NCI-H2029 (cell line): ENCODE measurements at regions not wholly inside any gene's neighbourhood (a gene's known extent, or its start where the extent isn't known, plus 50 kb on each side); places are given as distances from the start of the nearest gene placed in this dataset.
"Not testable (repeated sequence)": the region's sequence is repeated elsewhere in the genome, so short reads cannot be mapped to it uniquely, and the experiment has no call there.

Source experiments
- DNase-seq: peaks from one replicate; lab custom pipeline; 2025; lab: John Stamatoyannopoulos, UW

DNA sequence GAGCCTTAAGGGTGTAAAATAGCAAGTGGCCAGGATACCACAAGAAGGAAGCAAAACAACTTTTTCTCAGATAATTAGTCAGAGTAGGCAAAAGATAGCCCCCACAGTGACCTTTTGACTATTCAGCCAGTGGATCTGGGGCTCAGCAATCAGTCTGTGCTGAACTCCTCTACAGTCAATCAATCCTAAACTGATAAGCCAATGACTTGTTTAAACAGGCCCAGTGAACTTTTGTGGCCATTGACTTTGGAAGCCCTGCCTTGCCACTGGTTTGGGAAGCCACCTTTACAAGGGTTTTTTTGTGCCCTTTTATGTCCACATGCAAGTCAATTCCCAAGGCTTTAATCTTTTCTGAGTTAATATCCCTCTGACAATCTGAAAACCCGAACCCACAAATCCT lies 1565.0 kb upstream of the WWC1 start:
- no peak for DNase-seq

DNA sequence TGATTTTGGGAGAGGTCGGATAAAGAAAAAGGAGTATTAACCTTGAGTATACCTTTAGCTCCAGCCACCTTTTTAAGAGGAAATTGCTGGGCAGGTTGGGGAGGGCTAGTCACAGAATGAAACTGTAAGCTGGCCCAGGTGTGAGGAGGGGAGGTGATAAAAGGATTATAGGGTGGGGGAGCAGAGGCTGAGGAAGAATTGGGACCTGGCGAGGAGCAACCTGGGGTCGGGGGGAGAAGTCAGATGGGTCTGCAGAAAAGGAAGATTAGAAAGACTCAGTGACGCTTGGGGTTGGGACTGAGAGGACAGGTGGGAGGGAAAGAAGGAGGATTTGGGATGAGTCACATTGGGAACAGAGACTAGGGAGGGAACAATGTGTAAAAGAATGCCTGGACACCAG lies 1548.5 kb upstream of the WWC1 start:
- not testable (repeated sequence) for DNase-seq

DNA sequence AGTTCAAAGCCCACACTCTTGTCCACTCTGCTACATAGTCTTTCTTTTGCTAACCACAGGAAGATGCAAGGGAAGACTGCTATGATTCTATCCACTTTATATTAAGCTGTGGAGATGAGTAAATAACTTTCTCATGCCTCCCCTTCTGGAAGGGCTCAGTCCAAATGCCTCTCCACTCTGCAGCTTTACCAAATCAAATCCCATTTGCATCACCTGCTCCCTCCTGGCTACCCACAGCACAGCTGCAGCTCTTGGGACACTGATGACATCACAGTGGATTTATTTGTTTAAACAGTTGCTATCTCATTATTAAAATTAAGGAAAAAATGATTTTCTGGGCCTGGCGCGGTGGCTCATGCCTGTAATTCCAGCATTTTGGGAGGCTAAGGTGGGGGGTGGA lies 1544.9 kb upstream of the WWC1 start:
- no peak for DNase-seq

DNA sequence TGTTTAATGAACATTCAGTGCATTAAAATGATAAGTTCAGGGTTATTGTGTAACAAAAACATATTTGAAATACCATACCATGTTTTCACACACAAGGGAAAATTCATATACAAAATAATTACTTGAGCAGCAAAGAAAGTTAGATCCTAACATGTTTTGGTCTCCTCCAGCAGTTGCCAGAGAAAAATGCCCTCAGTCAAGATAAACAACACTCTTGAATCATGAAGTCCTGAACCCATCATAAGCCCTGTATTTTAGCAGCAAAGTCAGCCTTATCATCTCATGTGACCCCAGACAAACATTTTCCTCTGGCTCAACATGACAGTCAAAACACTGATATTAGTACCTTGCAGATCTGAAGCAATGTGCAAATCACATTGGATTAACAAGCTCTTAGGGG lies 1541.1 kb upstream of the WWC1 start:
- no peak for DNase-seq

DNA sequence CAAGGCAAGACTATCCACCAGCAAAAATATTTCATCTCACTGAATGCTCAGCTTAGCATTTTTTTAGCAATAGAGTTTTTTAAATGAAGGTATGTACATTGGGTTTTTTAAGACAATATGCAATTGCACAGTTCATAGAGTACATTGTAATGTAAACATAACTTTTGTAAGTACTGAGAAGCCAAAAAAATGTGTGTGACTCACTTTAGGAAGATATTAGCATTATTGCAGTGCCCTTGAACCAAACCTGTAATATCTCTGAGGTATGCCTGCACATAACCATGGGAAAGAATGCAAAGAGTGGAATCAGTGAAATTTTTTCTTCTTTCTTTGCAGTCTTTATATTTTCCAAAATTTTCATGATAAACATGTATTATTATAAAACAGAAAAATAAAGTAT lies 1533.3 kb upstream of the WWC1 start:
- DNase-seq = no peak

DNA sequence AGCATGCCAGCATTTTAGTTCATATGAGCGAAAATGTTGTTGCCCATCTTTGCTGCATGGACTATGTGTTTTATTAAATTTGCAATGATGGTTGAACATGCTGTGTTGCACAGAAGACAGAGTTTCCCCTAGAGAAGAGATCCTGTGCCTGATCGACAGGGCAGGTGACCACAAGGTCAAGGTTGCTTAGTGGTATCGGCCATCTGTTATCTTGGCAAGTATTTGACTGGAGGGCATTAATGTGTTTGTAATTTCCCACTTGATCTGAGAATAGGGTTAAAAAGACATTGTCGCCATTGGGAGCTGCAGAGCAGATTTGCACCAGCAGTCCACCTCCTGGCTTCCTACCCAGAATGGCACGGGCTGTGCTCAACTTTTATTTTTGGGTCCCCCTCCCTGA lies 1523.6 kb upstream of the WWC1 start:
- DNase-seq = no peak

DNA sequence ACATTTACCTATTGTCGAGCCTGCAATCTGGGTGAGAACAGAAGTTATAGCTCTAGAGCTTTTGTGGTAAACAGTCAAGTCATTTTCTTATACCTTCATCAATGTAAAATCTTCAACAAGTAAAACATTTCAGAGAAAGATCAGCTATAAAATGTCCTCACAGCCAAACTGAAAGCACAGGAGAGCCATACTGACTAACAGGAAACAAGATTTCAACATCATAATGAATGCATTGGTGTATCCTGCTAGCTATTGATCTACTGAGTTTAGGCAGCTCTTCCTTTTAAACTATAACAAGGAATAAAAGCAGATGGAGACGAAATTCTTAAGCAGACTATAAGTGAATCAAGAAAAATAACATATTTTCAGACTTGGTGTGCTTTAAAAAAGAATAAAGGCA lies 1522.9 kb upstream of the WWC1 start:
- DNase-seq = no peak

DNA sequence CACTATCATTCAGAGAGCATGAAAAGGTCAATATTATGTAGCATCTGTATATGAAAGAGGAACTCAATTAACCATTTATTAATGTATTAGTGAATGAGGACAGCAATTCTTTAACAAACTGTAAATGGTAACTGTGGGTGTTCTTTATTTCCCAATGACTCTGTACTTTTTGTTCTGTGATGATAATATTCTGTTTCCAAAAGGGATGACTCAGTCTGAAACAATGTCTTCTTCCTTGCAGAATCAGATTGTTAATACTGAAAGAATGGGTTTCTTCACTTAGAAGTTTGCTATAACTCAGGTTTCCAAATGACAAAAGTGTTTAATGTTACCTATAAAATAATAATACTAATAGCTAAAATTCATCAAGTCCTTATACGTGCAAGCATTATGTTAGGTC lies 1518.7 kb upstream of the WWC1 start:
- no peak for DNase-seq

DNA sequence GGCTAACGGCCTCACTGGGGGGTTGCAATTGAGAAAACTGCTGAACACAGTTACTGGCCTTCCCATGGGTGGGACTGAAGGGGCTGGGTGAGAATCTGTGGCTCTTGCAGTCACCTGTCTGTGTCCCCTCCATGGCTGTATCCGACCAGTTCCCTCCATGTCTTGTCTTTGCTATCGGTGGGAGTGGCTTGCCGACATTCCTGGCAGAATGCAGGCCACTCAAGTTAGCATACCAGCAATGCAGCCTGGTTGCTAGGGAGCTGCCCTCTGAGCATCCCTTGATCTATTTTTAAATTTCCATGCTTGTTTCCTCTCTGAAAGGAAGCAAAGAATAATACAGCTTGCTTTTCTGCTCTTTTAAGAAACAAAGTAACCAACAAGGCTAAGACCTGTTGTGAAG lies 1509.7 kb upstream of the WWC1 start:
- no peak for DNase-seq

DNA sequence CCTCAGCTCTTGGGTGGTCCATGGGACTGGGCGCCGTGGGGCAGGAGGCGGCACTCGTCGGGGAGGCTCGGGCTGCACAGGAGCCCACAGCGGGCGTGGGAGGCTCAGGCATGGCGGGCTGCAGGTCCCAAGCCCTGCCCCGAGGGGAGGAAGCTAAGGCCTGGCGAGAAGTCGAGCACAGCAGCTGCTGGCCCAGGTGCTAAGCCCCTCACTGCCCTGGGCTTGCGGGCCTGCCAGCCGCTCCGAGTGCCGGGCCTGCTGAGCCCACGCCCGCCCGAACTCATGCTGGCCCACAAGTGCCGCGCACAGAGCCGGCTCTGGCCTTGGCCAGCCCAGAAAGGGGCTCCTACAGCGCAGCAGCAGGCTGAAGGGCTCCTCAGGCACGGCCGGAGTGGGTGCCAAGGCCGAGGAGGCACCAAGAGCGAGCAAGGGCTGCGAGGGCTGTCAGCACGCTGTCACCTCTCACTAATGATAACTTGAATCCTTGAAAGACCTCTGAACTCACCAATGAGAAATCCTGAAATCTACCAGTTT lies 1506.8 kb upstream of the WWC1 start:
- DNase-seq = no peak

DNA sequence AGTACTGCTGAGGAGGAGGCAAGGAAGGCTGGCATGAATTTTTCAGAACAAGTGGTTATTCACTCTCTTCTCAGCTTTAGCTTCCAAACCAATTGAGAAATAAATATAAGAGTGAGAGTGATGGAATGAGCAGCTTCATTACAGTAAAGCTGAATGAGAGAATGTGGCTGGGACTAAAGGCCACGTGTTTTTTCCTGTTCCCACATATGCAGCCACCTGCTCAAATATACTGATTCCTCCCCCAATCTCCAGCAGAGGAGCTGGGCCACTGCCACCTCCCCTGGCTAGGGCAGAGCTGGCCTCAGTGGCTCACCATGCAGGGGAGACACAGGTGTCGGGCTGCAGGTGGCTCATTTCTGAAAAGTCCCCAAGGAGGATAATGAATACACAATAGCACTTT lies 1505.3 kb upstream of the WWC1 start:
- DNase-seq = no peak

DNA sequence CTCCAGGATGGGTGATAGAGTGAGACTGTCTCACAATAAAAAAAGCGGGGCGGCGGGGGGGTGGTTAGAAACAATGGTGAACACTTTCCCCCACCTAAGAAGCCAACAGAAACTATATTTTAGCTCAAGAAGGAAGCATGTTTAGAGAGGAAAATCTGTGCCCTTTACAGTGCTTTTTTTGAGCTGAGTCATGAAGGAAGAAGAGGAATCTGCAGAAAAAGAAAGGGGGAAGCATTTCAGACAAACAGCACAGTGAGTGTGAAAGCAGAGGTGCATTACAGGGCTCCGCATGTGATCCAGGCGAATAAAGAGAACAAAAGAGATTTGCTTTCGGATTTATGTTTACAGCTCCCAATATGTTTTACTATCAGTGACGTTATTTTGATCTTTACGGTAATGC lies 1504.6 kb upstream of the WWC1 start:
- DNase-seq = no peak

DNA sequence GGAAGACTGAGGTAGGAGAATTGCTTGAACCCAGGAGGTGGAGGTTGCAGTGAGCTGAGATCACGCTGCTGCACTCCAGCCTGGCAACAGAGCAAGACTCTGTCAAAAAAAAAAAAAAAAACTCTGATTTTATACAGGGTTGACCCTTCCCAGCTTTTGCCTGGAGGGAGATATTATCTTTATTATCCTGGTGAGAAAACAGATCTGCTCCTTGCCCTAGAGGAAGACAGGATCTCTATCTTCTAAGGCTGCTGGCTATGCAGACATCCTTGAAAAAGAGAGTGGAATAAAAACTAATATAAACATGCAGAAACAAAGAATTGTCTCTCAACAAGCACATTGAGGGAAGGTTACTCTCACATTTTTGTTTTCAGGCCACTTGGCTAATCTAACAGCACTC lies 1503.4 kb upstream of the WWC1 start:
- DNase-seq = no peak

DNA sequence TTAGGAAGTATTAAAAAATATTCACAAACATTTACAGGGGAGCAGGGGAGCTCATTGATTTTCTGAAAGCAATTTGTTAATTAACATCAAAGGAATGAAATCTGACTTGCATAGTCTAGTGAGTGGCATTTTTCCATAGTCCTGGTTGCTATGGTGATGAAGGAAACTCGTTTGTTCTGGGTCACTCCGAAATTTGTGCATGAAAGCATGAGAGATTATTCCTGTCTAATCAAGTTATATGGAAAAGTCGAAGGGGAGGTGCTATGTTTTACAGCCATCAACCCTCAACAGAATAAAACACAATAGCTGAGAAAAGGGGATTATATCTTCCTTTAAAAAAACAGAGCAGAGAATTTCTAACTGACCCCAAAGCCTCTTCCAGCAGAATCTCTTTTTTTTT lies 1495.7 kb upstream of the WWC1 start:
- DNase-seq = no peak

DNA sequence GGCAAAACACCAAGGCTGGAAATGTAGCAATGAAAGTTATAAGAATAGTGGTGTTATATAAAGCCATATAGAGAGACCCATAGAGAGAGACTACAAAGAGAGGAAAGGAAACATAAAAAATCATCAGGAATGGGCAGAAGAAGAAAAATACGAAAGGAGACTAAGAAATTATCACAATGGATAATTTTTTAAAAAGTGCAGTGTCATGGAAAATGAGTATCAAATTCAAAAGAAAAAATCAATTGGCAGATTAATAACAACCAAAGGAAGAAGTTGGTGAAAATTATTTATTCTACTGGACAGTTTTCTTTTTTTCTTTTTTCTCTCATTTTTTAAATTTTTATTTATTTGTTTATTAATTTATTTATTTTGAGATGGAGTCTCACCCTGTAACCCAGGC lies 1488.4 kb upstream of the WWC1 start:
- DNase-seq = no peak

DNA sequence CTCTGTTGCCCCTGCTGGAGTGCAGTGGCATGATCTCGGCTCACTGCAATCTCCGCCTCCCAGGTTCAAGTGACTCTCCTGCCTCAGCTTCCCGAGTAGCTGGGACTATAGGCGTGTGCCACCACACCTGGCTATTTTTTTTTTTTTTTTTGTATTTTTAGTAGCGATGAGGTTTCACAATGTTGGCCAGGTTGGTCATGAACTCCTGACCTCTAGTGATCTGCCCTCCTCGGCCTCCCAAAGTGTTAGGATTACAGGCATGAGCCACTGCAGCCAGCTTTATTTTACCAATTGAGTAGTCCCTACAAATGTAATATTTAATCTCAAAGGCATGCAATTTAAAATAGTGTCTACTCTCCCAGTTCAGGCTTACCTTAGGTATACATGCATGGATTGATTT lies 1487.2 kb upstream of the WWC1 start:
- not testable (repeated sequence) for DNase-seq

DNA sequence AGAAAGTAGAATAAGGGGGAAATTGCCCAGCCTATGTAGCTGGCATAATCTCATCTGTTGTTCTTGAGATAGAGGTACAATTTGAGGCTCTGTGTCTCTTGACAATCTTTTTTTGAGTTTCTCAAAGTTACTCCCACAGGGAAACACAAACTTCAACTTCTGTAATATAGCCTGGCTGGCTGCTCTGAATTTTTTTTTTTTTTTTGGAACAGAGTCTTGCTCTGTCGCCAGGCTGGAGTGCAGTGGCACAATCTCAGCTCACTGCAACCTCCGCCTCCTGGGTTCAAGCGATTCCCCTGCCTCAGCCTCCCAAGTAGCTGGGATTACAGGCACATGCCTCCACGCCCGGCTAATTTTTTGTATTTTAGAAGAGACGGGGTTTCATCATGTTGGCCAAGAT lies 1486.8 kb upstream of the WWC1 start:
- not testable (repeated sequence) for DNase-seq

DNA sequence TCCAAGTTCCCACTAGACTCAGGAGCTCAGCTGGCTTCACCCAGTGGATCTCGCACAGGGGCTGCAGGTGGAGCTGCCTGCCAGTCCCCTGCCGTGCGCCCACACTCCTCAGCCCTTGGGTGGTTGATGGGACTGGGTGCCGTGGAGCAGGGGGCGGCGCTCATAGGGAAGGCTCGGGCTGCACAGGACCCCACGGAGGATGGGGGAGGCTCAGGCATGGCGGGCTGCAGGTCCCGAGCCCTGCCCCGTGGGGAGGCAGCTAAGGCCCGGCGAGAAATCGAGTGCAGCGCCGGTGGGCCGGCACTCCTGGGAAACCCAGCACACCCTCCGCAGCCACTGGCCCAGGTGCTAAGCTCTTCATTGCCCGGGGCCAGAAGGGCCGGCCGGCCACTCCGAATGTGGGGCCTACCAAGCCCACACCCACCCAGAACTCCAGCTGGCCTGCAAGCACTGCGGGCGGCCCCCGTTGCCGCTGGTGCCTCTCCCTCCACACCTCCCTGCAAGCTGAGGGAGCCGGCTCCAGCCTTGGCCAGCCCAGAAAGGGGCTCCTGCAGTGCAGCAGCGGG lies 1481.3 kb upstream of the WWC1 start:
- DNase-seq = not testable (repeated sequence)

DNA sequence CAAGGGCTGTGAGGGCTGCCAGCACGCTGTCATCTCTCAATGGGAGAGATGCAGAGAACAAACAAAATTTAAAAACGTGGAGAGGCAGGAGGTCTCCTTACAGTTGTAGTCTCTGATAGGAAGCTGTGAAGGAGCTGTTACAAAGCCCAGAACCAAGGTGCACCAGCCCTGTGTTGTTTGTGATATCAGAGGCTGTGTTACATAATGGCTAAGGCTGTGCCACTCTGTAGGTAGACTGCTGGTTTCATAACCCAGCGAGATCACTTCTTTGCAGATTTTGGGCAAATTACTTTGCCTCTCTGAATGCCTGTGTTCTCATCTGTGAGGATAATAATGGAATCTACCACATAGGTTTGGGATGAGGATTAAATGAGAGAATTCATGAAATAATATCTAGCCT lies 1480.7 kb upstream of the WWC1 start:
- DNase-seq = no peak

DNA sequence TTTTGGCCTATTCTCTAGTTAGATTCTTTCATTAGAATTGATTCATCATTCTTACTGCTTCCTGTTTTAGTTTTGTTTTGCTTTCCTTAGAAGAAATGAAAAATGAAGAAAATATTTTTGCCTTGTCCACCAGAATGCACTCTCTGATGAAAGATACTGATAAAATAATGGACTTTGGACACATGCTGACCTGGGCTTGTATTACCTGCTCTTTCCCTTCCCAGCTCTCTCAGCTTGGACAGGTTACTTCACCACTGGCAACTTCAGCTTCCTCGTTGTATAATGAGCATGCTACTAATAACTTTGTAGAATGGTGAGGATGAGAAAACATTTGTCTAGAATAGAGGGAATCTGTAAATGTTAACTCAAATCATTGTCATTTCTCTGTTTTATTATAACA lies 1468.1 kb upstream of the WWC1 start:
- DNase-seq = no peak

DNA sequence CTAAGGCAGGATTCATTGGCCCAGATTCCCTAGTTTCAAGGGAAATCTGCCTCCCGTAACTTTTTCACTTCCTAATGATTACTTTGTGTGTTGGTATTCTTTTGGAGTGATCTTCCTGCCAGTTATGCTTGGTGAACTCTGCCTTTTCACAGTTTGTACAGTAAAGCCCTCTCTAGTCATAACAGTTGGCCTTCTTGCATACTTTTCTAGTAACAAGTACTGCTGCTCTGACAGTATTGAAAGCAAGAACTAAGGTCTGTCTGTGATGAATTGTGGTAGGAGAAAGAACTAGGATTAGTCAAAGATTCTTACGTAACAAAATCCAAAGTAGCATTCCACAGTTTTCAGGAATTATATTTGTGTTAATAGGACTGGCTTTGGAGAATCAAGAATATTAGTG lies 1457.2 kb upstream of the WWC1 start:
- DNase-seq = no peak

DNA sequence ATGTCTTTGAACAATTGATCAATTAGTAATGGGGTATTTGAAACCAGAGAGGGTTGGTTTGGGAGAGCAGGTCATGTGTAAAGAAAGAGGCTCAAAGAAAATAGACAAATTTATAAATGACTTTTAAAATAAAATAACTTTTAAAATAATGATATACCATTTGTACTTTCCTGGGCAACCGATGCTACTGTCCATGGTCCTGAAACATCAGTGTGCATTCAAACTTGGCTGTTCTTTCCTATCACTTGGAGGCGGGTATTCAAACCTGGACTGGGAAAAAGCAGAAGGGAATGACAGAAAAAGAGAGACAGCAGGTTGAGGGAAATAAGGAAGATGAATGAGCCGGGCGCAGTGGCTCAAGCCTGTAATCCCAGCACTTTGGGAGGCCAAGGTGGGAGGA lies 1446.4 kb upstream of the WWC1 start:
- DNase-seq = no peak

DNA sequence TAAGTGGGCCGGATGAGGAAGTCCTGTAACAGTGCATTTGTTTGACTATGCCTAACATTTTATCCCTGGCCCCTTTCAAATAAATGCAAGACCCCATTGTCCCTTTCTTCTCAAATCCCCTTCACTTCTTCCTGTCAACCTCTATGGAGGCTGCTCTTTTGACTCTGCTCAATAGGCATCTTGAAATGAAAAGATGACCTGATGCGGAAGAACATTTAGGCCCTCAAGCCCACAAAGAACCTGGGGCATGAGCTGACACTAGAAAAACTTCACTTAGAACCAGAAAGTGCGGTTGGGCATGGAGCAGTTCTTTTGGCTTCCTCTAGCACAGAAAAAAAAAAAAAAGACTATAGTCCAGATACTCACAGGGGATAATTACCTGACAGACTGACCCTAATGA lies 1434.7 kb upstream of the WWC1 start:
- no peak for DNase-seq

DNA sequence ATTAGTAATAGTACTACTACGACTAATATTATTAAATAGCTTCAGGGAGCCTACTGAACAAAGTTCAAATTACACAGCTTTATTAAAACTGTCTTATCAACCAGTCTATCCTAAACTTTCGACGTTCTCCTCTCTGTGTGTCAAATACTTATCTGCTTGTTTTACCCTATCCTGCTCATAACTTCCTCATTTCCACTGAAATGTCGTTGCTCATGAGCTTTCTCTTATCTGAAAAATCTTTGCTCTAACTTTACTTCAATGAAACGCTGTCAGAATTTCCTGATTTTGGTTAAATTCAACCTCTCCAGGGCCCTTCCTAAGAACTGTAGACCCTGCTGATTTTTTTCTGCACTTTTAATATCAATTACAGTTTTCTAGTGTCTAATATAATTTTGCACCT lies 1431.0 kb upstream of the WWC1 start:
- no peak for DNase-seq

DNA sequence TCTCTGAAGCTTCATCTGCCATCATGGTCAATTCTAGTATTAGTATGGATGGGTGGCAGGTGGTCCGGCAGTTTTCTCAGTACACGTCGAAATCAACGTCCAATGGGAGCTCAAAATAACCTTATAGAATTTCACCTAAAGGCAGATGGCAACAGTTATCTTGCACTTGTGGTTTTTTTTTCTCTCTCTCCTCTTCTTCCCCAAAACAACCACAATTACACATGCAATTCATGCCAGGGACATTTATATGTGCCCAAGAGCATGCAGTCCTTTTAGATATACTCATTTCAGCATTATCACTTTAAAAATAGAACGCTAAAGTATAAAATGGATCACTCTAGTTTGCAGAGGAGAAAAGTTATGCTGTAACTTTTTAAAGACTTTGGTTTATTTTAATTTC lies 1428.9 kb upstream of the WWC1 start:
- no peak for DNase-seq
